HepG2 (cell line): ENCODE measurements at regions not wholly inside any gene's neighbourhood (a gene's known extent, or its start where the extent isn't known, plus 50 kb on each side); places are given as distances from the start of the nearest gene placed in this dataset.

Source experiments
- ATAC-seq: fragments of 200-7000 bp; cut with Tn5 transposase; 3 replicates; pipeline ENCODE4 v1.9.1; 2020; ENCODE audit warnings: mild to moderate bottlenecking, moderate library complexity
- BruUV-seq: library from RNA; stranded (reverse); fragments of 400-500 nt; replicated peaks from 2 replicates; lab custom pipeline; 2021; lab: Mats Ljungman, UMichigan
- CTCF ChIA-PET: fragments of 300-600 bp; formaldehyde crosslinking; extraction: SDS; loops from one replicate; lab custom pipeline; 2021; ENCODE audit warnings: low total read pairs, inconsistent platforms, low intra/inter-chr PET ratio; lab: Yijun Ruan, JAX
- POLR2A ChIA-PET: fragments of 350-600 bp; sonication (Branson Sonifier 250); formaldehyde crosslinking; loops from one replicate; lab custom pipeline; 2020; ENCODE audit warnings: antibody characterized with exemption, inconsistent platforms; lab: Yijun Ruan, JAX
- DNase-seq: peaks from one replicate; pipeline ENCODE4 v3.0.0-alpha.2; 2015; ENCODE audit warnings: low spot score
- FAIRE-seq: peaks from 3 replicates; lab custom pipeline; 2011; peaks lifted over from hg19 to GRCh38; lab: Jason Lieb, UNC
- H2AFZ ChIP-seq: one replicate; pipeline ENCODE4 v1.6.1; 2011; ENCODE audit warnings: low read length, inconsistent platforms
- H3K27ac ChIP-seq: fragments of 300-600 bp; 3 replicates; pipeline ENCODE4 v1.8.0; 2011; ENCODE audit warnings: mixed run types, mild to moderate bottlenecking, mixed read lengths, low read length, inconsistent platforms; ENCODE audit not compliant: insufficient read depth; ENCODE audit errors: extremely low read length
- H3K27me3 ChIP-seq, 2 experiments: fragments of 200-600 bp in 1 of 2; 2 replicates in 1 of 2; 3 replicates in 1 of 2; pipeline versions ENCODE4 v1.6.0 to v1.8.0; 2011; ENCODE audit warnings: low read length in 2 of 2, mild to moderate bottlenecking in 2 of 2, moderate library complexity in 2 of 2, inconsistent platforms in 1 of 2; ENCODE audit not compliant: insufficient read depth in 2 of 2, control insufficient read depth in 1 of 2
- H3K36me3 ChIP-seq, 2 experiments: fragments of 200-600 bp in 1 of 2; replicated peaks in 1 of 2; 2 replicates in 1 of 2; 3 replicates in 1 of 2; pipeline versions ENCODE4 v1.5.1 to v1.8.0; 2011; ENCODE audit warnings: low read length in 2 of 2, inconsistent platforms in 1 of 2; ENCODE audit not compliant: insufficient read depth in 2 of 2, control insufficient read depth in 1 of 2
- H3K4me1 ChIP-seq: 2 replicates; pipeline ENCODE4 v1.5.1; 2012; ENCODE audit warnings: low read length, inconsistent platforms; ENCODE audit not compliant: insufficient read depth
- H3K4me2 ChIP-seq: 2 replicates; pipeline ENCODE4 v1.6.0; 2011; ENCODE audit warnings: low read depth, low read length, inconsistent platforms
- H3K4me3 ChIP-seq, 3 experiments: fragments of 200-600 bp in 1 of 3; sonication (generic), shearing (Covaris generic) in 1 of 3; replicated peaks in 1 of 3; 2 replicates each; pipeline ENCODE4 v1.5.1; 2011 to 2016; ENCODE audit warnings: low read length in 3 of 3, inconsistent platforms in 2 of 3, low read depth in 2 of 3, mild to moderate bottlenecking in 2 of 3, control low read depth in 1 of 3, mixed read lengths in 1 of 3; ENCODE audit not compliant: insufficient read depth in 1 of 3
- H3K79me2 ChIP-seq: one replicate; pipeline ENCODE4 v1.6.1; 2011; ENCODE audit warnings: low read length, inconsistent platforms; ENCODE audit not compliant: insufficient read depth
- H3K9ac ChIP-seq: 2 replicates; pipeline ENCODE4 v1.6.0; 2011; ENCODE audit warnings: mild to moderate bottlenecking, low read depth, low read length, inconsistent platforms; ENCODE audit not compliant: insufficient read depth
- H3K9me3 ChIP-seq: 2 replicates; pipeline ENCODE4 v1.5.1; 2012; ENCODE audit warnings: mild to moderate bottlenecking, low read length
- H4K20me1 ChIP-seq: 2 replicates; pipeline ENCODE4 v1.6.0; 2011; ENCODE audit warnings: inconsistent platforms, mild to moderate bottlenecking, low read length, moderate library complexity; ENCODE audit not compliant: insufficient read depth
- DZIP1 ChIP-seq: sonication (generic); formaldehyde crosslinking; IDR thresholded peaks from 2 replicates; pipeline ENCODE4 v1.5.0; 2020; ENCODE audit warnings: mild to moderate bottlenecking, missing genetic modification reagents
- EEA1 ChIP-seq: sonication (generic); formaldehyde crosslinking; IDR thresholded peaks from 2 replicates; pipeline ENCODE4 v1.5.1; 2020; ENCODE audit warnings: mild to moderate bottlenecking, missing genetic modification reagents, borderline replicate concordance
- EZH2 ChIP-seq: conservative IDR thresholded peaks from 2 replicates; pipeline ENCODE4 v1.6.1; 2012; ENCODE audit warnings: mild to moderate bottlenecking, low read depth, low read length, moderate library complexity
- FOSL2 ChIP-seq: sonication (generic); formaldehyde crosslinking; IDR thresholded peaks from 2 replicates; pipeline ENCODE4 v1.4.0; 2020; ENCODE audit warnings: missing genetic modification reagents
- NFYB ChIP-seq: sonication (generic); formaldehyde crosslinking; IDR thresholded peaks from 2 replicates; pipeline ENCODE4 v1.4.0; 2020; ENCODE audit warnings: missing genetic modification reagents
- NR2F6 ChIP-seq, 2 experiments: IDR thresholded peaks; 2 replicates each; pipeline ENCODE4 v1.6.1; 2016; ENCODE audit warnings: antibody characterized with exemption in 1 of 2, mild to moderate bottlenecking in 1 of 2
- PRDM10 ChIP-seq: sonication (generic); formaldehyde crosslinking; IDR thresholded peaks from 2 replicates; pipeline ENCODE4 v1.4.0; 2020; ENCODE audit warnings: low read depth, missing genetic modification reagents
- RFXANK ChIP-seq: IDR thresholded peaks from 2 replicates; pipeline ENCODE4 v1.6.1; 2016
- ZBTB21 ChIP-seq: sonication (generic); formaldehyde crosslinking; IDR thresholded peaks from 2 replicates; pipeline ENCODE4 v1.4.0; 2020; ENCODE audit warnings: missing genetic modification reagents
- ZFP36L1 ChIP-seq: sonication (generic); formaldehyde crosslinking; IDR thresholded peaks from 2 replicates; pipeline ENCODE4 v1.8.0; 2022; ENCODE audit warnings: mild to moderate bottlenecking, missing genetic modification reagents, moderate library complexity
- ZFX ChIP-seq: sonication (generic); formaldehyde crosslinking; IDR thresholded peaks from 2 replicates; pipeline ENCODE4 v1.4.0; 2020; ENCODE audit warnings: mild to moderate bottlenecking, low read depth, missing genetic modification reagents, moderate library complexity
- ZNF264 ChIP-seq: sonication (generic); formaldehyde crosslinking; IDR thresholded peaks from 2 replicates; pipeline ENCODE4 v1.4.0; 2020; ENCODE audit warnings: missing genetic modification reagents
- WGBS: methylation state at CpG from one replicate; pipeline ENCODE4 v1.1.6; 2017; ENCODE audit warnings: low lambda C conversion rate; 5-methylcytosine and 5-hydroxymethylcytosine counted together
- in situ Hi-C: cut with HindIII; loops from 2 replicates; pipeline ENCODE4 v1.10.0; 2017; ENCODE audit warnings: low pct_unique_long_range_greater_than_20kb; ENCODE audit not compliant: extremely low pct_ligation_motif_present
- intact Hi-C: fragments of 100-400 bp; cut with micrococcal nuclease; formaldehyde crosslinking; loops from one replicate; pipeline ENCODE4 v1.10.0; 2022; ENCODE audit not compliant: unreplicated experiment

GRCh38 chr22:27686534-27686933 lies 115.0 kb downstream of the MN1 start:
- intact Hi-C loops (no loop called here), in situ Hi-C loops (no loop called here)
- 2% methylated on average over 5 of the region's 10 CpGs for WGBS
- Histone ChIP-seq H3K9ac (no peak overlapping the region), H4K20me1 (no peaks in the 10 kb centered on the region), H3K4me1 (peaks cover 17% of the 10 kb centered on the region), H3K36me3 (no peaks in the 10 kb centered on the region), H3K27me3 (peaks cover 0 to 16% of the 10 kb centered on the region in 2 experiments; a peak in 4 of 5 replicates), H3K79me2 (no peaks in the 10 kb centered on the region), H3K4me3 (peak overlapping the region in 1 of 3 experiments; percentile 7; a peak in 1 of 6 replicates), H3K9me3 (no peaks in the 10 kb centered on the region), H3K27ac (no peak overlapping the region), H3K4me2 (peak overlapping the region; percentile 53), H2AFZ (no peak overlapping the region)
- ChIA-PET POLR2A (no interaction called here), CTCF (no interaction called here)
- ATAC-seq (peak; percentile 66), DNase-seq (peak; percentile 39), FAIRE-seq (no peak)
- no TSS peak for BruUV-seq
- TF ChIP-seq EZH2 (no peak), NFYB (CRISPR knock-in tag) (0 out of 2 replicates have a peak, but pooled peaks have one; percentile 14), ZNF264 (no peak), RFXANK (no peak), ZBTB21 (CRISPR knock-in tag) (peak; percentile 63; the same call in 1 of the 2 replicates), EEA1 (no peak), ZFP36L1 (CRISPR knock-in tag) (no peak), PRDM10 (0 out of 2 replicates have a peak, but pooled peaks have one; percentile 30), ZFX (CRISPR knock-in tag) (0 out of 2 replicates have a peak, but pooled peaks have one; percentile 13), NR2F6 (IDR thresholded peaks at IDR 0.05) (no peak), NR2F6 (CRISPR knock-in tag; IDR thresholded peaks at IDR 0.05) (0 out of 2 replicates have a peak, but pooled peaks have one; percentile 18), DZIP1 (CRISPR knock-in tag) (no peak), FOSL2 (CRISPR knock-in tag) (peak; percentile 66)
